Stimulated activated CD4-positive, alpha-beta T cell treated with anti-CD3 and anti-CD28 coated beads, Interleukin-15, amount 100 ng/mL, for 48 hours (primary cell): ENCODE measurements at regions not wholly inside any gene's neighbourhood (a gene's known extent, or its start where the extent isn't known, plus 50 kb on each side); places are given as distances from the start of the nearest gene placed in this dataset.
"Not testable (repeated sequence)": the region's sequence is repeated elsewhere in the genome, so short reads cannot be mapped to it uniquely, and the experiment has no call there.

Experiments
- DNase-seq, 2 donors: peaks; one replicate each; pipeline ENCODE4 v3.0.0-alpha.2; 2020; ENCODE audit warnings: low read depth in 2 of 2

DNA sequence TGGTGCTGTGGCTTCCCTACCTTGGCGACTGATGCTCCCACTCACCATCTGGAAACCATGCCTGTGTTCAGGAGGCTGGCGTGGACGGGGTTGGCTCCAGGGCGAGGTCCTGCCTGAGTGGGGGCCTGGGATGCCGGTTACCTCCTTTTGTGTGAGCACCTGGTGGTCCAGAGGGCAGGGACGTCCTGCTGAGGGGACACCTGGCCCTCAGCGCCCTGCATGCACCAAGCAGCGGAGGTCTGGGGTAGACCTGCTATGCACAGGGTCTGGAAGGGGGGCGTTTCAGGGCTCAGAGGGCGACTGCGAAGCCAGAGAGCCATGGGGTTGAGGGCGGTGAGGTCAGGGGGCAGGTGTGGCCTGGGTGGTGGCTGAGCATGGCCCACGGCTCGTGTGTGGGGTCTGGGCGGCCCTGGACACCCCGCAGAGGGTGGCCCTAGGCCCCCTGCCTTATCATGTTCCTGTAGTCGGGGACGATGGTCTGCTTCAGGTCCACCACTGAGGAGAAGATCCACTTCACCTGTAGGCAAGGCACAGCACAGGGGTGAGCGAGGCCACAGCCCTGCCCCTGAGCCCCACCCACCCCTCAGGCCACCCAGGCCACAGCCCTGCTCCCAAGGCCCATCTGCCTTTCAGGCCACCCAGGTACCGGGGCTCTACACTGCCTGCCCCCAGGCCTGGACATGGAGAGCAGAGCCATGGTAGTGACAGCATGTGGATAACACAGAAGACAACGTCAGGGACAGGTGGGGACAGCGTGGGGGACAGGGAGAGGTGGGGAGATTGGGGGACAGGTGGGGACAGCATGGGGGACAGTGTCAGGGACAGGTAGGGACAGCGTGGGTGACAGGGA lies 95.3 kb downstream of the TMEM121 start:
- not testable (repeated sequence) for DNase-seq

DNA sequence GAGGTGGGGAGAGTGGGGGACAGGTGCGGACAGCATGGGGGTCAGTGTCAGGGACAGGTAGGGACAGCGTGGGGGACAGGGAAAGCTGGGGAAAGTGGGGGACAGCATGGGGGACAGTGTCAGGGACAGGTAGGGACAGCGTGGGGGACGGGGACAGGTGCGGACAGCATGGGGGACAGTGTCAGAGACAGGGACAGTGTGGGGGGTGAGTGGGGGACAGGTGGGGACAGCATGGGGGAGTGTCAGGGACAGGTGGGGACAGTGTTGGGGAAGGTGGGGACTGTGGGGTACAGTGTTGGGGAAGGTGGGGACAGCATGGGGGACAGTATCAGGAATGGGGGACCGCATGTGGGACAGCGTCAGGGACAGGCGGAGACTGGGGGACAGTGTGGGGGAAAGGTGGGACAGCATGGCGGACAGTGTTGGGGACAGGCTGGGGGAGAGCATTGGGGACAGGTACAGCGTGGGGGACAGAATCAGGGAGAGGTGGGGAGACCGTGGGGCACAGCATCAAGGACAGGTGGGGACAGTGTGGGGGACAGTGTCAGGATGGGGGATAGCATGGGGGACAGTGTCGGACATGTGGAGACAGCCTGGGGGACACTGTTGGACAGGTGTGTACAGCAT lies 96.1 kb downstream of the TMEM121 start:
- no peak for DNase-seq

DNA sequence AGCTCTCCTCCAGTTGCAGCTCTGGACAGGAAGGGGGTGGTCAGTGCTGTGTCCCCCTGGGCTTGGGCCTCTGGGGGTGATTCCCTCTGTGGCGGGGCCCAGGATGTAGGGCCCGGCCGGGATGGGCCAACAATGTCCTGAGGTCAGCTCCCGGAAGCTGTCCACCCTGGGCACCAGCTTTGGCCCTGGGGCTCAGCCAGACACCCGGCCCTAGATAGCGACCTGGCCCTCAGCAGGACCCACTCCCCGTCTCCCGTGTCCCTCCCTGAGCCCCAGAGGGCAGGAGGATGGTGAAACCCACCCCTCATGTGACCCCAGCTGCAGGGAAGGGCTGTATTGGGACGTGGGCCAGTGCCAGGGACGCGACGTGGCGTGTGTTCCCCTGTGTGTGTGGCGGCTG lies 96.8 kb downstream of the TMEM121 start:
- not testable (repeated sequence) for DNase-seq

GRCh38 chr14:105624346-105624745 lies 98.0 kb downstream of the TMEM121 start:
- not testable (repeated sequence) for DNase-seq

- not testable (repeated sequence) for DNase-seq
These were observed 98.5 kb downstream of the TMEM121 start for GRCh38 chr14:105624749-105625434.

DNA sequence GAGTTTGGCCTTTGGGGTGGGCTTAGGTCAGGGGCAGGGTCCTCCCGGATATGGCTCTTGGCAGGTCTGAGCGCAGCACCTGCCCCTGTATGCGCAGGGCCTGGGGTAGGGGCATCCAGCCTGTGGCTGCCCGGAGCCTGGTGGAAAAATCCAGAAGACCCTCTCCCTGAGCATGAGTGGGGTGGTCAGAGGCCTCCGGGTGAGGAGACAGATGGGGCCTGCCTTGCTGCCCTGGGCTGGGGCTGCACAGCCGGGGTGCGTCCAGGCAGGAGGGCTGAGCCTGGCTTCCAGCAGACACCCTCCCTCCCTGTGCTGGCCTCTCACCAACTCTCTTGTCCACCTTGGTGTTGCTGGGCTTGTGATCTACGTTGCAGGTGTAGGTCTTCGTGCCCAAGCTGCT lies 99.1 kb downstream of the TMEM121 start:
- not testable (repeated sequence) for DNase-seq

GRCh38 chr14:105626111-105626510 lies 99.7 kb downstream of the TMEM121 start:
- DNase-seq, result not testable (repeated sequence)

DNA sequence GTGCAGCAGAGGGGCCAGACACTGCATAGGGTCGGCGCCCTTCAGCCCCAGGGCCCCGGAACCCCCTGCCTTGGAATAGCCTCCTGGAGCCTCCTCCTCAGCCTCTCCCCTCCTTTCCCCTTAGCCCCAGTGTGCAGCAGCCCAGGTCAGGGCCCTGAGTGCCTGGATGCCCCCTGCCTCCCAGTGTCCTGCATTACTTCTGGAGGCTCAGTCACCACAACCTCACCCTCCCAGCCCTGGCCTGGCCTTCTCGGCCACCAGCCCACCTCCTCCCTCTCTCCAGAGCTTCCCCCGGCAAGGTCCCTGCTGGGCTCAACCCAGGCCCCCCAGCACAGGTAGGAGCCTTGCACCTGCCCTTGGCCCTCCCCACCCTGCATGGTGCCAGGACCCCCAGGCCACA lies 100.3 kb downstream of the TMEM121 start:
- not testable (repeated sequence) for DNase-seq

GRCh38 chr14:105627287-105627686 lies 100.9 kb downstream of the TMEM121 start:
- not testable (repeated sequence) for DNase-seq

- no peak for DNase-seq
These were observed 101.3 kb downstream of the TMEM121 start for GRCh38 chr14:105627701-105628100.

DNA sequence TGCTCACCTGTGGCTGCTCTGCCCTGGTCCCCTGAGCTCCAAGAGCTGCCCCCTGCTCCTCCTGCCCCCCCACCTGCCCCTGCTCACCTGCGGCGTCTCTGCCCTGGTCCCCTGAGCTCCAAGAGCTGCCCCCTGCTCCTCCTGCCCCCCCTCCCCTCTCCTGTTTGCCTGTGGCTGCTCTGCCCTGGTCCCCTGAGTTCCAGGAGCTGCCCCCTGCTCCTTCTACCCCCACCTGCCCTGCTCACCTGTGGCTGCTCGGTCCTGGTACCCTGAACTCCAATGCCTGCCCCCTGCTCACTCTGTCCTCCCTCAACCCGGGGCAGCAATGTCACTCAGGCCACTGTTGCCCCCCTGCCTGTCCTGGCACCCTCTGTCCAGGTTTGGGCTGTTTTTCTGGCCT lies 101.7 kb downstream of the TMEM121 start:
- DNase-seq, result not testable (repeated sequence)

DNA sequence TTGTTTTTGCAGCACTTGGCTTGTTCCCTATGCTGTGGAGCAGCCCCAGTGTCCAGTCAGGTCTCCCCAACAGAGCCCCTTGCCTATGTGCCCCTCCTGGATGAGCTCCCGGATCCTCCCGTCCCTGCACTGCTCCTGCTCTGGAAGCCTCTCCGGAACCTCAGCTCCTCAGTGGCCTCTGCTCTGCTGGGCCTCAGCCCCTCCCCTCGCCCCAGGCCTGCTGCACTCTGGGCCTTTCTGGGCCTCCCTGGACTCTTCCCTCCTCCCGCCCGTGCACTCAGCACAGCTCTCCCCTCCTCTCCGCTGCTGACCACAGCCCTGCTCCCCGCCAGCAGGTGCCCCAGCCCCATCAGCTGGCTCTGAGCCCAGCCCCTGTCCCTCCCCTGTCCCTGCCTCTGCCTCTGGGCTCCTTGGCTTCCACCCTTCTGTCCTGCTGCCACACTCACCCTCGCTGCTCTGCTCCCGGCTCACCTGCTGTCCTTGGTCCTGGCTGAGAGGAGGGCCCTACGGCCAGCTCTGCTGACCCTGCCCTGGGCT lies 102.2 kb downstream of the TMEM121 start:
- not testable (repeated sequence) for DNase-seq

DNA sequence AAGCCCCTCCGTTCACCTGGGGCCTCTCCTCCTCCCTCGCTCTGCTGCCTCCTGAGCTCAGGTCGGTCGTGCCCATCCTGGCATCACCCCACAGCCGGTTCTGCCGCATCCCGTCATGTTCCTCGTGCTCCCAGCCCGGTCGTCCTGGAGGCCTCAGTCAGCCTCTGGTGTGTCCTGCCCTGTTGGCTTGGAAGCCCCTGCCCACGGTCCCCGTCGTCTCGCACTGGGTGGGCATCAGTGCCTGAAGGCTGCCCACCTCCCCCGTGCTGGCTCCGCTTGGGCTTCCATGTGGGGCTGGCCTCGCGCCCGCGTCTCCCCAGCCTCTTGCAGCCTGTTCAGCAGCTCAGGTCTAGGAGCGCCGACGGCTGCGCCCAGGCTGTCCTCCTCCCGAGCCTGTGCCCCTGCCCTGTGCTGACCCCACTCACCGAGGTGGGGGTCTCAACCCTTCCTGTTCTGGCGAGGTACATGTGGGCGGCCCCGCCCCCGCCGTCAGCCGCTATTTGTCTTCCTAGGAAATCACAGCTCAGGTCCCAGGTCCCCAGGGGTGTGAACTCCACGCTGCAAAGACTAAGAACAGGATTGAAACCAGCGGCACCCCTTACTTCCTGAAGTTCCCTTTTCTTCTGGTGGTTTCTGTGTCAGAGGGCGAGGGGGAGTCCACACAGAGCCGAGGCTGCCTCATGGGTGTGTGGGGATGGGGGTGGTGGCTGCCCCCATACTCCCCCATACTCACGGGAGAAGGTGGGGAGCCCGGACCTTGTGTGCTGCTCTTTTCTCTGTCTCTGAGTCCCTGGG lies 102.9 kb downstream of the TMEM121 start:
- not testable (repeated sequence) for DNase-seq

- no peak for DNase-seq
These were observed 103.5 kb downstream of the TMEM121 start for GRCh38 chr14:105629886-105630215.

GRCh38 chr14:105630293-105630934 lies 104.0 kb downstream of the TMEM121 start:
- DNase-seq, result not testable (repeated sequence)

DNA sequence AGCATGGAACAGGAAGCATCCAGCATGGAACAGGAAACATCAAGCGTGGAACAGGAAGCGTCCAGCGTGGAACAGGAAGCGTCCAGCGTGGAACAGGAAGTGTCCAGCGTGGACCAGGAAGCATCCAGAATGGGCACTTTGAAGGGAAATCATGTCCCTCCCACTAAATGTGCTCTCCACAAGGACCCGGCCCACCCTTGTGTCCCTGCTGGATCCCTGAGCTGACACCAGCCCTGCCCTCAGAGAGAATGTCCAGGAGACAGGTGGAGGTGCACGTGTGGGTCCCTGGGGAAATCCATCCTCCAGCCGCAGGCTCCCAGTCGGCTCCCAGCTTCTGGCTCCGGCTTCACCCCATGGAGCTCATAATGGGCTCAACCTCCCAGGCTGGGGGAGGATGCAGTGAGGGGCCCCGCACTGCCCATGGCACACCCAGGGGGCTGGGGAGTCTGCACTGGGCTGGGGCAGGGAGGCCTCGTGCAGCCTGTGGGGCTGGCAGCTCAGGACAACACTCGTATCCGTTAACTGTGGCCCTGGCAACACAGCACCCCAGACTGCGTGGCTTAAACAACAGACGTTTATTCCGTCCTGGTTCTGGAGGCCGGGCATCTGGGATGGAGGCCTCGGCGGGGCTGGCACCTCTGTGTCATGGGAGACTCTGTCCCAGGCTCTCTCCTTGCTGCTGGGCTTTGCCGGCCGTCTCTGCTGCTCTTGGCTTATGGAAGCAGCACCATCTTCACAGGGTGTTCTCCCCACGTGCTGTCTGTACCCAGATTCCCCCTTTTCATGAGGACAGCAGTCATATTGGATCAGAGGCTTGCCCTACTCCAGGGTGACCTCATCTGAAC lies 104.8 kb downstream of the TMEM121 start:
- DNase-seq, result not testable (repeated sequence)

GRCh38 chr14:105632010-105632409 lies 105.6 kb downstream of the TMEM121 start:
- no peak for DNase-seq

- DNase-seq, result not testable (repeated sequence)
These were observed 107.2 kb downstream of the TMEM121 start for GRCh38 chr14:105633596-105633995.

GRCh38 chr14:105635560-105635959 lies 109.2 kb downstream of the TMEM121 start:
- DNase-seq, result no peak

GRCh38 chr14:105636021-105636420 lies 109.6 kb downstream of the TMEM121 start:
- not testable (repeated sequence) for DNase-seq
